ENCODE measurements at regions not wholly inside any gene's neighbourhood (a gene's known extent, or its start where the extent isn't known, plus 50 kb on each side); places are given as distances from the start of the nearest gene placed in this dataset.

DNA sequence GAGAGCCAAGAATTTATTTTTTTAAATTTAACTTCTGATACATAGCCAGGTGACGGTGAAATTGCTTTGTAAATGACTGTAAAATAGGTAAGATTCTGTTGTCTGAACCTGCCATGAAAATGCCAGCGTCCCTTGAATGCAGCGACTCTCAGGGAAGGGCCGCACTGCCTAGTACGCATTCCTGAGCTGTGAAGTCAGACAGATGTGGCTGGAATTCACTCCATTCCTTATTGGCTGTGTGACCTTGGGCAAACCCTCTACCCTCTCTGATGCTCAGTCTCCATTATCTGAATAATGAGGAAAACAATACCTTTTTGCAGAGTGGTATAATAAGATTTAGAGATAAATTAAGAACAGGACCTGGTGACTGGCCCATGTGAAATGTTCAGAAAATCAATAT is 167.1 kb upstream of the DAB1 start:
- H3K9me3 ChIP-seq (replicated peaks in 1 of 2; ENCODE audit: control insufficient read depth in 1 of 2, insufficient read depth in 1 of 2, low read length in 2 of 2), result no peaks in the 10 kb centered on the region

GRCh38 chr1:57586842-57587241 is 163.0 kb upstream of the DAB1 start:
- intact Hi-C loops (cut with micrococcal nuclease), result no loop called here

More for the DNA sequence above, 167.1 kb upstream of the DAB1 start:
- no peaks in the 10 kb centered on the region for H3K4me1 ChIP-seq (ENCODE audit: control insufficient read depth in 1 of 2, insufficient read depth in 2 of 2, low read length in 2 of 2)
- no peak for DNase-seq
- H3K4me3 Mint-ChIP-seq, result no peak overlapping the region
- intact Hi-C loops (cut with micrococcal nuclease), result no loop called here
- H3K36me3 ChIP-seq (replicated peaks in 1 of 2; ENCODE audit: control insufficient read depth in 1 of 2, insufficient read depth in 2 of 2, low read length in 2 of 2), result no peaks in the 10 kb centered on the region
- H3K4me3 ChIP-seq (replicated peaks in 1 of 3; ENCODE audit: low read depth in 2 of 3, low read length in 3 of 3), result no peak overlapping the region
- no peaks in the 10 kb centered on the region for H4K20me1 ChIP-seq (ENCODE audit: insufficient read depth, low read length)
- TF ChIP-seq CTCF (IDR thresholded peaks at IDR 0.05), result no peak
- H2AFZ ChIP-seq (ENCODE audit: insufficient read depth, low read depth, low read length, poor library complexity, severe bottlenecking), result no peak overlapping the region
- H3K79me2 ChIP-seq (ENCODE audit: insufficient read depth, low read length), result no peaks in the 10 kb centered on the region
- peaks cover 0 to 6% (median 2%) of the 10 kb centered on the region in 3 donors for H3K27me3 Mint-ChIP-seq (ENCODE audit: low read depth in 3 of 3)
- H3K9me3 Mint-ChIP-seq, result peaks cover 0 to 9% (median 3%) of the 10 kb centered on the region in 7 donors
- no peaks in the 10 kb centered on the region for H3K36me3 Mint-ChIP-seq
- no peak overlapping the region for H3K27ac Mint-ChIP-seq
- no peak overlapping the region for H3K9ac ChIP-seq (ENCODE audit: insufficient read depth, low read length, poor library complexity, severe bottlenecking)
- no peaks in the 10 kb centered on the region for H3K27me3 ChIP-seq (ENCODE audit: control insufficient read depth in 2 of 2, insufficient read depth in 2 of 2, low read length in 2 of 2)
- no peaks in the 10 kb centered on the region for H3K4me1 Mint-ChIP-seq
- no peak overlapping the region for H3K27ac ChIP-seq (ENCODE audit: low read depth in 1 of 2, low read length in 2 of 2)
- H3K4me2 ChIP-seq (replicated peaks; ENCODE audit: extremely low read depth, low read length, poor library complexity, severe bottlenecking), result no peak overlapping the region
- WGBS (ENCODE audit: insufficient coverage), result 100% methylated on average over 2 of the region's 5 CpGs

More at GRCh38 chr1:57586842-57587241, 163.0 kb upstream of the DAB1 start:
- H3K9ac ChIP-seq (ENCODE audit: insufficient read depth, low read length, poor library complexity, severe bottlenecking), result no peak overlapping the region
- H3K27ac ChIP-seq (ENCODE audit: low read depth in 1 of 2, low read length in 2 of 2), result no peak overlapping the region
- no peak overlapping the region for H3K4me3 ChIP-seq (replicated peaks in 1 of 3; ENCODE audit: low read depth in 2 of 3, low read length in 3 of 3)
- H4K20me1 ChIP-seq (ENCODE audit: insufficient read depth, low read length), result no peaks in the 10 kb centered on the region
- H3K27me3 ChIP-seq (ENCODE audit: control insufficient read depth in 2 of 2, insufficient read depth in 2 of 2, low read length in 2 of 2), result no peaks in the 10 kb centered on the region
- H3K4me1 ChIP-seq (ENCODE audit: control insufficient read depth in 1 of 2, insufficient read depth in 2 of 2, low read length in 2 of 2), result no peaks in the 10 kb centered on the region
- H3K4me2 ChIP-seq (replicated peaks; ENCODE audit: extremely low read depth, low read length, poor library complexity, severe bottlenecking), result no peak overlapping the region
- no peaks in the 10 kb centered on the region for H3K79me2 ChIP-seq (ENCODE audit: insufficient read depth, low read length)
- H3K9me3 ChIP-seq (replicated peaks in 1 of 2; ENCODE audit: control insufficient read depth in 1 of 2, insufficient read depth in 1 of 2, low read length in 2 of 2), result no peaks in the 10 kb centered on the region
- no peaks in the 10 kb centered on the region for H3K36me3 ChIP-seq (replicated peaks in 1 of 2; ENCODE audit: control insufficient read depth in 1 of 2, insufficient read depth in 2 of 2, low read length in 2 of 2)
- peaks cover 0 to 3% (median 0%) of the 10 kb centered on the region in 3 donors for H3K27me3 Mint-ChIP-seq (ENCODE audit: low read depth in 3 of 3)
- no peak overlapping the region for H3K4me3 Mint-ChIP-seq
- H3K36me3 Mint-ChIP-seq, result no peaks in the 10 kb centered on the region
- no peaks in the 10 kb centered on the region for H3K4me1 Mint-ChIP-seq
- H3K27ac Mint-ChIP-seq, result no peak overlapping the region
- no peak for DNase-seq
- H2AFZ ChIP-seq (ENCODE audit: insufficient read depth, low read depth, low read length, poor library complexity, severe bottlenecking), result no peak overlapping the region
- H3K9me3 Mint-ChIP-seq, result peaks cover 0 to 17% (median 3%) of the 10 kb centered on the region in 7 donors
- no peak for TF ChIP-seq CTCF (IDR thresholded peaks at IDR 0.05)
